ENCODE measurements at regions not wholly inside any gene's neighbourhood (a gene's known extent, or its start where the extent isn't known, plus 50 kb on each side); places are given as distances from the start of the nearest gene placed in this dataset.

GRCh38 chr6:167424060-167424673 lies 99.3 kb downstream of the TTLL2 start (continued):
- TF ChIP-seq SNAPC4 (CRISPR knock-in tag; IDR thresholded peaks at IDR 0.05), result no peak
- peak; percentile 65; the same call in 1 of the 2 replicates for TF ChIP-seq HMGXB3 (CRISPR knock-in tag; IDR thresholded peaks at IDR 0.05; ENCODE audit: borderline replicate concordance)
- 0 out of 2 replicates have a peak, but pooled peaks have one; percentile 55 for TF ChIP-seq CSRNP1 (CRISPR knock-in tag; IDR thresholded peaks at IDR 0.05)
- TF ChIP-seq HMG20B (CRISPR knock-in tag; conservative IDR thresholded peaks at IDR 0.05), result no peak
- TF ChIP-seq TEAD3 (CRISPR knock-in tag; optimal IDR thresholded peaks at IDR 0.05; ENCODE audit: borderline replicate concordance), result no peak
- no peak for TF ChIP-seq ZNF484 (CRISPR knock-in tag; IDR thresholded peaks at IDR 0.05; ENCODE audit: borderline replicate concordance, low read depth)
- TF ChIP-seq ETV5 (CRISPR knock-in tag; IDR thresholded peaks at IDR 0.05; ENCODE audit: borderline replicate concordance), result peak; percentile 83
- TF ChIP-seq ZNF782 (CRISPR knock-in tag; IDR thresholded peaks at IDR 0.05; ENCODE audit: borderline replicate concordance), result peak; percentile 47; the same call in 1 of the 2 replicates
- no peak for TF ChIP-seq MAFF (IDR thresholded peaks at IDR 0.05; ENCODE audit: low read depth, low read length)
- 0 out of 2 replicates have a peak, but pooled peaks have one; percentile 10 for TF ChIP-seq ARID3A (IDR thresholded peaks at IDR 0.05; ENCODE audit: low read depth, low read length)
- no peak for TF ChIP-seq NFRKB (IDR thresholded peaks at IDR 0.05)
- no peak for TF ChIP-seq DNMT3B (CRISPR knock-in tag; conservative IDR thresholded peaks at IDR 0.05)
- TF ChIP-seq ZFY (CRISPR knock-in tag; IDR thresholded peaks at IDR 0.05), result peak; percentile 83
- no peak for TF ChIP-seq SOX13 (IDR thresholded peaks at IDR 0.05)
- peak in 1 of 2 experiments; percentile 26; a peak in 1 of 4 replicates for TF ChIP-seq SOX13 (CRISPR knock-in tag; conservative IDR thresholded peaks at IDR 0.05 in 1 of 2, IDR thresholded peaks at IDR 0.05 in 1 of 2)
- no peak for TF ChIP-seq ZNF775 (CRISPR knock-in tag; IDR thresholded peaks at IDR 0.05; ENCODE audit: borderline replicate concordance)
- TF ChIP-seq SIN3A (IDR thresholded peaks at IDR 0.05; ENCODE audit: borderline replicate concordance, low read depth, low read length), result no peak
